SK-N-SH treated with all-trans-retinoic acid at 6 μM for 48 hours (cell line): ENCODE measurements at regions not wholly inside any gene's neighbourhood (a gene's known extent, or its start where the extent isn't known, plus 50 kb on each side); places are given as distances from the start of the nearest gene placed in this dataset.

Source experiments
- ATAC-seq: fragments of 200-7000 bp; cut with Tn5 transposase; 3 replicates; pipeline ENCODE4 v1.9.1; 2020; ENCODE audit warnings: mild to moderate bottlenecking, moderate library complexity
- ARNTL ChIP-seq: fragments of 450-650 bp; formaldehyde crosslinking; IDR thresholded peaks from 2 replicates; pipeline ENCODE4 v1.5.0; 2020; ENCODE audit warnings: low read depth, mild to moderate bottlenecking, moderate library complexity, borderline replicate concordance
- BACH2 ChIP-seq: fragments of 250-450 bp; sonication (Bioruptor Pico); IDR thresholded peaks from 2 replicates; pipeline ENCODE4 v1.9.0; 2021; ENCODE audit warnings: mild to moderate bottlenecking, borderline replicate concordance
- CSDC2 ChIP-seq: fragments of 250-450 bp; sonication (Bioruptor Pico); IDR thresholded peaks from 2 replicates; pipeline ENCODE4 v1.5.0; 2020; ENCODE audit warnings: mild to moderate bottlenecking, moderate library complexity
- ESRRG ChIP-seq: fragments of 250-450 bp; sonication (Bioruptor Pico); IDR thresholded peaks from 2 replicates; pipeline ENCODE4 v1.6.1; 2021; ENCODE audit warnings: mild to moderate bottlenecking
- GLIS3 ChIP-seq: fragments of 250-450 bp; sonication (Bioruptor Pico); IDR thresholded peaks from 2 replicates; pipeline ENCODE4 v1.5.0; 2020; ENCODE audit warnings: mild to moderate bottlenecking, moderate library complexity
- ISL1 ChIP-seq: fragments of 250-450 bp; sonication (Bioruptor Pico); IDR thresholded peaks from 2 replicates; pipeline ENCODE4 v2.1.2; 2022; ENCODE audit warnings: mild to moderate bottlenecking, moderate library complexity
- OSR1 ChIP-seq: fragments of 250-450 bp; sonication (Bioruptor Pico); IDR thresholded peaks from 2 replicates; pipeline ENCODE4 v1.8.0; 2022; ENCODE audit warnings: moderate library complexity, mild to moderate bottlenecking, inconsistent platforms
- PPARA ChIP-seq: fragments of 250-450 bp; sonication (Bioruptor Pico); IDR thresholded peaks from 2 replicates; pipeline ENCODE4 v1.5.0; 2020; ENCODE audit warnings: mild to moderate bottlenecking, borderline replicate concordance
- RARB ChIP-seq: fragments of 250-450 bp; sonication (Bioruptor Pico); IDR thresholded peaks from 2 replicates; pipeline ENCODE4 v1.8.0; 2021; ENCODE audit warnings: mild to moderate bottlenecking, moderate library complexity
- SNAI2 ChIP-seq: fragments of 250-450 bp; sonication (Bioruptor Pico); IDR thresholded peaks from 2 replicates; pipeline ENCODE4 v1.5.0; 2020; ENCODE audit warnings: mild to moderate bottlenecking, moderate library complexity
- TCF4 ChIP-seq: fragments of 250-450 bp; sonication (Bioruptor Pico); IDR thresholded peaks from 2 replicates; pipeline ENCODE4 v1.8.0; 2021; ENCODE audit warnings: mild to moderate bottlenecking, moderate library complexity, borderline replicate concordance
- TOX ChIP-seq: fragments of 250-450 bp; sonication (Bioruptor Pico); IDR thresholded peaks from 2 replicates; pipeline ENCODE4 v1.8.0; 2021; ENCODE audit warnings: mild to moderate bottlenecking, moderate library complexity, borderline replicate concordance
- ZC3H10 ChIP-seq: fragments of 250-450 bp; sonication (Bioruptor Pico); IDR thresholded peaks from 2 replicates; pipeline ENCODE4 v1.5.1; 2021; ENCODE audit warnings: mild to moderate bottlenecking, moderate library complexity
- ZFP3 ChIP-seq: fragments of 250-450 bp; sonication (Bioruptor Pico); IDR thresholded peaks from 2 replicates; pipeline ENCODE4 v1.5.0; 2020; ENCODE audit warnings: mild to moderate bottlenecking, moderate library complexity
- ZFP30 ChIP-seq: fragments of 450-650 bp; formaldehyde crosslinking; IDR thresholded peaks from 2 replicates; pipeline ENCODE4 v1.5.0; 2022; ENCODE audit warnings: mild to moderate bottlenecking, moderate library complexity
- ZNF565 ChIP-seq: fragments of 450-650 bp; formaldehyde crosslinking; conservative IDR thresholded peaks from 2 replicates; pipeline ENCODE4 v1.5.0; 2020; ENCODE audit warnings: low read depth, mild to moderate bottlenecking, moderate library complexity
- ZNF70 ChIP-seq: fragments of 450-650 bp; formaldehyde crosslinking; IDR thresholded peaks from 2 replicates; pipeline ENCODE4 v1.5.0; 2020; ENCODE audit warnings: mild to moderate bottlenecking, moderate library complexity
- ZNF8 ChIP-seq: fragments of 450-650 bp; formaldehyde crosslinking; IDR thresholded peaks from 2 replicates; pipeline ENCODE4 v1.5.0; 2020; ENCODE audit warnings: mild to moderate bottlenecking, moderate library complexity
- TF ChIP-seq, protein P1 (sequence below): fragments of 250-450 bp; sonication (Bioruptor Pico); IDR thresholded peaks from 2 replicates; pipeline ENCODE4 v1.5.1; 2020; ENCODE audit warnings: low read depth, mild to moderate bottlenecking, moderate library complexity
- TF ChIP-seq, protein P2 (sequence below): fragments of 250-450 bp; sonication (Bioruptor Pico); IDR thresholded peaks from 2 replicates; pipeline ENCODE4 v1.8.0; 2021; ENCODE audit warnings: low read depth, mild to moderate bottlenecking, moderate library complexity, borderline replicate concordance
- TF ChIP-seq, protein P3 (sequence below): fragments of 250-450 bp; sonication (Bioruptor Pico); IDR thresholded peaks from 2 replicates; pipeline ENCODE4 v1.5.1; 2021; ENCODE audit warnings: mild to moderate bottlenecking, moderate library complexity
- TF ChIP-seq, protein P4 (sequence below): fragments of 250-450 bp; sonication (Bioruptor Pico); IDR thresholded peaks from 2 replicates; pipeline ENCODE4 v1.8.0; 2020; ENCODE audit warnings: mild to moderate bottlenecking, moderate library complexity, borderline replicate concordance
- TF ChIP-seq, protein P5 (sequence below): fragments of 250-450 bp; sonication (Bioruptor Pico); IDR thresholded peaks from 2 replicates; pipeline ENCODE4 v1.5.0; 2020; ENCODE audit warnings: mild to moderate bottlenecking, moderate library complexity

DNA sequence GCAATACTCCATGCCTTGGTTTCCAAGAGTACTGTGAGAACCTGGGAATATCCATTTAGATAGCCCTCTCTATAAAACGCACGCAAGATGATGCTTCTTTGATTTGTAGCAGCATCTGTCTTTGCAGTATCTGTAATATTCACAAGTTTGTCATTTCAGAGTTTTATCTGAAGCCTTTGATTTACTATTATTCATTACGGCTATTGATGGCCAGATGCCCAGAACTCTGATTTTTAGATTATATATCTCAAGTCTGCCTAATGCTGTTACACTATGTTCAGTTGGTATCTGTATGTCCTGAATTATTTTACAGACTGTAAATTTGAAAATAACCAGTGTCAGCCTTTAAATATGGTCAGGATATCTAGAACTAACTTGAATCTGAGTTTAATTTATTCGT lies 233.3 kb downstream of the FAM170A start:
- ATAC-seq = peak; percentile 70
- TF ChIP-seq ISL1 = peak; percentile 98
- TF ChIP-seq, protein P1, sequence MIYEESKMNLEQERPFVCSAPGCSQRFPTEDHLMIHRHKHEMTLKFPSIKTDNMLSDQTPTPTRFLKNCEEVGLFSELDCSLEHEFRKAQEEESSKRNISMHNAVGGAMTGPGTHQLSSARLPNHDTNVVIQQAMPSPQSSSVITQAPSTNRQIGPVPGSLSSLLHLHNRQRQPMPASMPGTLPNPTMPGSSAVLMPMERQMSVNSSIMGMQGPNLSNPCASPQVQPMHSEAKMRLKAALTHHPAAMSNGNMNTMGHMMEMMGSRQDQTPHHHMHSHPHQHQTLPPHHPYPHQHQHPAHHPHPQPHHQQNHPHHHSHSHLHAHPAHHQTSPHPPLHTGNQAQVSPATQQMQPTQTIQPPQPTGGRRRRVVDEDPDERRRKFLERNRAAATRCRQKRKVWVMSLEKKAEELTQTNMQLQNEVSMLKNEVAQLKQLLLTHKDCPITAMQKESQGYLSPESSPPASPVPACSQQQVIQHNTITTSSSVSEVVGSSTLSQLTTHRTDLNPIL (CRISPR knock-in tag) = peak; percentile 88; the same call in 1 of the 2 replicates
- peak; percentile 9; the same call in 1 of the 2 replicates for TF ChIP-seq ZNF565 (CRISPR knock-in tag)
- no peak for TF ChIP-seq ARNTL (CRISPR knock-in tag)
- TF ChIP-seq BACH2 (CRISPR knock-in tag) = no peak
- TF ChIP-seq, protein P2, sequence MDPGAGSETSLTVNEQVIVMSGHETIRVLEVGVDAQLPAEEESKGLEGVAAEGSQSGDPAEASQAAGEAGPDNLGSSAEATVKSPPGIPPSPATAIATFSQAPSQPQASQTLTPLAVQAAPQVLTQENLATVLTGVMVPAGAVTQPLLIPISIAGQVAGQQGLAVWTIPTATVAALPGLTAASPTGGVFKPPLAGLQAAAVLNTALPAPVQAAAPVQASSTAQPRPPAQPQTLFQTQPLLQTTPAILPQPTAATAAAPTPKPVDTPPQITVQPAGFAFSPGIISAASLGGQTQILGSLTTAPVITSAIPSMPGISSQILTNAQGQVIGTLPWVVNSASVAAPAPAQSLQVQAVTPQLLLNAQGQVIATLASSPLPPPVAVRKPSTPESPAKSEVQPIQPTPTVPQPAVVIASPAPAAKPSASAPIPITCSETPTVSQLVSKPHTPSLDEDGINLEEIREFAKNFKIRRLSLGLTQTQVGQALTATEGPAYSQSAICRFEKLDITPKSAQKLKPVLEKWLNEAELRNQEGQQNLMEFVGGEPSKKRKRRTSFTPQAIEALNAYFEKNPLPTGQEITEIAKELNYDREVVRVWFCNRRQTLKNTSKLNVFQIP (CRISPR knock-in tag) = peak; percentile 55; the same call in 1 of the 2 replicates
- TF ChIP-seq PPARA (CRISPR knock-in tag) = no peak
- no peak for TF ChIP-seq RARB (CRISPR knock-in tag)
- TF ChIP-seq OSR1 (CRISPR knock-in tag) = no peak
- peak; percentile 58; the same call in 1 of the 2 replicates for TF ChIP-seq GLIS3 (CRISPR knock-in tag)
- TF ChIP-seq TCF4 (CRISPR knock-in tag) = peak; percentile 99
- TF ChIP-seq ZC3H10 (CRISPR knock-in tag) = no peak
- no peak for TF ChIP-seq CSDC2 (CRISPR knock-in tag)
- peak; percentile 93 for TF ChIP-seq ESRRG (CRISPR knock-in tag)
- TF ChIP-seq, protein P3, sequence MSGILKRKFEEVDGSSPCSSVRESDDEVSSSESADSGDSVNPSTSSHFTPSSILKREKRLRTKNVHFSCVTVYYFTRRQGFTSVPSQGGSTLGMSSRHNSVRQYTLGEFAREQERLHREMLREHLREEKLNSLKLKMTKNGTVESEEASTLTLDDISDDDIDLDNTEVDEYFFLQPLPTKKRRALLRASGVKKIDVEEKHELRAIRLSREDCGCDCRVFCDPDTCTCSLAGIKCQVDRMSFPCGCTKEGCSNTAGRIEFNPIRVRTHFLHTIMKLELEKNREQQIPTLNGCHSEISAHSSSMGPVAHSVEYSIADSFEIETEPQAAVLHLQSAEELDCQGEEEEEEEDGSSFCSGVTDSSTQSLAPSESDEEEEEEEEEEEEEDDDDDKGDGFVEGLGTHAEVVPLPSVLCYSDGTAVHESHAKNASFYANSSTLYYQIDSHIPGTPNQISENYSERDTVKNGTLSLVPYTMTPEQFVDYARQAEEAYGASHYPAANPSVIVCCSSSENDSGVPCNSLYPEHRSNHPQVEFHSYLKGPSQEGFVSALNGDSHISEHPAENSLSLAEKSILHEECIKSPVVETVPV (CRISPR knock-in tag) = peak; percentile 96
- TF ChIP-seq ZFP3 (CRISPR knock-in tag) = no peak; the same call in 1 of the 2 replicates
- no peak for TF ChIP-seq ZFP30
- TF ChIP-seq, protein P4, sequence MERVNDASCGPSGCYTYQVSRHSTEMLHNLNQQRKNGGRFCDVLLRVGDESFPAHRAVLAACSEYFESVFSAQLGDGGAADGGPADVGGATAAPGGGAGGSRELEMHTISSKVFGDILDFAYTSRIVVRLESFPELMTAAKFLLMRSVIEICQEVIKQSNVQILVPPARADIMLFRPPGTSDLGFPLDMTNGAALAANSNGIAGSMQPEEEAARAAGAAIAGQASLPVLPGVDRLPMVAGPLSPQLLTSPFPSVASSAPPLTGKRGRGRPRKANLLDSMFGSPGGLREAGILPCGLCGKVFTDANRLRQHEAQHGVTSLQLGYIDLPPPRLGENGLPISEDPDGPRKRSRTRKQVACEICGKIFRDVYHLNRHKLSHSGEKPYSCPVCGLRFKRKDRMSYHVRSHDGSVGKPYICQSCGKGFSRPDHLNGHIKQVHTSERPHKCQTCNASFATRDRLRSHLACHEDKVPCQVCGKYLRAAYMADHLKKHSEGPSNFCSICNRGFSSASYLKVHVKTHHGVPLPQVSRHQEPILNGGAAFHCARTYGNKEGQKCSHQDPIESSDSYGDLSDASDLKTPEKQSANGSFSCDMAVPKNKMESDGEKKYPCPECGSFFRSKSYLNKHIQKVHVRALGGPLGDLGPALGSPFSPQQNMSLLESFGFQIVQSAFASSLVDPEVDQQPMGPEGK (CRISPR knock-in tag) = peak; percentile 41; the same call in 1 of the 2 replicates
- TF ChIP-seq ZNF70 (CRISPR knock-in tag) = no peak
- TF ChIP-seq SNAI2 (CRISPR knock-in tag) = peak; percentile 59
- TF ChIP-seq TOX (CRISPR knock-in tag) = peak; percentile 27; the same call in 1 of the 2 replicates
- TF ChIP-seq, protein P5, sequence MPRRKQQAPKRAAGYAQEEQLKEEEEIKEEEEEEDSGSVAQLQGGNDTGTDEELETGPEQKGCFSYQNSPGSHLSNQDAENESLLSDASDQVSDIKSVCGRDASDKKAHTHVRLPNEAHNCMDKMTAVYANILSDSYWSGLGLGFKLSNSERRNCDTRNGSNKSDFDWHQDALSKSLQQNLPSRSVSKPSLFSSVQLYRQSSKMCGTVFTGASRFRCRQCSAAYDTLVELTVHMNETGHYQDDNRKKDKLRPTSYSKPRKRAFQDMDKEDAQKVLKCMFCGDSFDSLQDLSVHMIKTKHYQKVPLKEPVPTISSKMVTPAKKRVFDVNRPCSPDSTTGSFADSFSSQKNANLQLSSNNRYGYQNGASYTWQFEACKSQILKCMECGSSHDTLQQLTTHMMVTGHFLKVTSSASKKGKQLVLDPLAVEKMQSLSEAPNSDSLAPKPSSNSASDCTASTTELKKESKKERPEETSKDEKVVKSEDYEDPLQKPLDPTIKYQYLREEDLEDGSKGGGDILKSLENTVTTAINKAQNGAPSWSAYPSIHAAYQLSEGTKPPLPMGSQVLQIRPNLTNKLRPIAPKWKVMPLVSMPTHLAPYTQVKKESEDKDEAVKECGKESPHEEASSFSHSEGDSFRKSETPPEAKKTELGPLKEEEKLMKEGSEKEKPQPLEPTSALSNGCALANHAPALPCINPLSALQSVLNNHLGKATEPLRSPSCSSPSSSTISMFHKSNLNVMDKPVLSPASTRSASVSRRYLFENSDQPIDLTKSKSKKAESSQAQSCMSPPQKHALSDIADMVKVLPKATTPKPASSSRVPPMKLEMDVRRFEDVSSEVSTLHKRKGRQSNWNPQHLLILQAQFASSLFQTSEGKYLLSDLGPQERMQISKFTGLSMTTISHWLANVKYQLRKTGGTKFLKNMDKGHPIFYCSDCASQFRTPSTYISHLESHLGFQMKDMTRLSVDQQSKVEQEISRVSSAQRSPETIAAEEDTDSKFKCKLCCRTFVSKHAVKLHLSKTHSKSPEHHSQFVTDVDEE (CRISPR knock-in tag) = peak; percentile 98
- no peak; the same call in 1 of the 2 replicates for TF ChIP-seq ZNF8 (CRISPR knock-in tag)

DNA sequence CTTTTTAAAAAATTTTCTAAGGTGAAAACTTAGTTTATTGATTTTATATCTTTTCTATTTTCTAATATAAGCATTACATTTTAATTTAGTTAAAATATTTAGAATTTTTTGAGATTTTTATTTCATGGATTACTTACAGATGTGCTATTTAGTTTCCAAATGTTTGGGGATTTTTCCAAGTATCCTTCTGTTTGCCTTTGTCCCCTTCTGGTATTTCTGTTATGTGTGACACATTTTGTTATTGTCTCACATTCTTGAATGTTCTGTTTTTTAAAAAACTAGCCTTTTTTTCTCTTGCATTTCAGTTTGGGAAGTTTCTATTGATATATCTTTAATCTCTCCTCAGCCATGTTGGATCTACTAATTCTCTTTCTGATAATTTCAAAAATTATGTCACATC lies 234.9 kb downstream of the FAM170A start:
- ATAC-seq = no peak
- TF ChIP-seq TOX (CRISPR knock-in tag) (no peak), CSDC2 (CRISPR knock-in tag) (no peak), ZNF70 (CRISPR knock-in tag) (no peak), BACH2 (CRISPR knock-in tag) (no peak), ESRRG (CRISPR knock-in tag) (no peak), RARB (CRISPR knock-in tag) (no peak), OSR1 (CRISPR knock-in tag) (no peak), TCF4 (CRISPR knock-in tag) (no peak), ARNTL (CRISPR knock-in tag) (no peak), ZNF8 (CRISPR knock-in tag) (no peak)
- TF ChIP-seq, protein P4 (CRISPR knock-in tag) = no peak
- TF ChIP-seq, protein P5 (CRISPR knock-in tag) = no peak
- TF ChIP-seq, protein P2 (CRISPR knock-in tag) = no peak
